SKM-1 (cell line): ENCODE measurements at regions not wholly inside any gene's neighbourhood (a gene's known extent, or its start where the extent isn't known, plus 50 kb on each side); places are given as distances from the start of the nearest gene placed in this dataset.
A peak's percentile ranks its signal among the peaks of the same experiment; 100 is the strongest.

Experiments used
- DNase-seq: peaks from one replicate; lab custom pipeline; 2025; ENCODE audit not compliant: unreplicated experiment; lab: John Stamatoyannopoulos, UW

- peak; percentile 3 for DNase-seq
Observed at GRCh38 chr4:175947117-175947722, 118.4 kb upstream of the WDR17 start.

- no peak for DNase-seq
Observed at GRCh38 chr4:175951794-175952193, 113.8 kb upstream of the WDR17 start.

GRCh38 chr4:175953116-175953515 is 112.5 kb upstream of the WDR17 start:
- no peak for DNase-seq

GRCh38 chr4:175953960-175954521 is 111.6 kb upstream of the WDR17 start:
- DNase-seq = peak; percentile 4

- no peak for DNase-seq
Observed at GRCh38 chr4:175954685-175955084, 111.0 kb upstream of the WDR17 start.

- no peak for DNase-seq
Observed at GRCh38 chr4:175961604-175962003, 104.0 kb upstream of the WDR17 start.

- no peak for DNase-seq
Observed at GRCh38 chr4:175970072-175970471, 95.6 kb upstream of the WDR17 start.

GRCh38 chr4:175970724-175971123 is 94.9 kb upstream of the WDR17 start:
- DNase-seq = no peak

GRCh38 chr4:175971388-175972179 is 94.1 kb upstream of the WDR17 start:
- no peak for DNase-seq

GRCh38 chr4:175973027-175973923 is 92.4 kb upstream of the WDR17 start:
- no peak for DNase-seq

- DNase-seq = no peak
Observed at GRCh38 chr4:175983636-175984035, 82.0 kb upstream of the WDR17 start.

- no peak for DNase-seq
Observed at GRCh38 chr4:175986668-175987067, 79.0 kb upstream of the WDR17 start.

GRCh38 chr4:175988511-175988910 is 77.1 kb upstream of the WDR17 start:
- DNase-seq = no peak

- DNase-seq = no peak
Observed at GRCh38 chr4:175996206-175996605, 69.4 kb upstream of the WDR17 start.

GRCh38 chr4:175997291-175997690 is 68.3 kb upstream of the WDR17 start:
- no peak for DNase-seq

GRCh38 chr4:175998782-175999181 is 66.9 kb upstream of the WDR17 start:
- no peak for DNase-seq

GRCh38 chr4:175999944-176000343 is 65.7 kb upstream of the WDR17 start:
- no peak for DNase-seq

GRCh38 chr4:176001151-176002006 is 64.3 kb upstream of the WDR17 start:
- DNase-seq = no peak

GRCh38 chr4:176002007-176002613 is 63.5 kb upstream of the WDR17 start:
- DNase-seq = peak; percentile 22

- DNase-seq = no peak
Observed at GRCh38 chr4:176005766-176006165, 59.9 kb upstream of the WDR17 start.
